HEK293 (cell line): ENCODE measurements at regions not wholly inside any gene's neighbourhood (a gene's known extent, or its start where the extent isn't known, plus 50 kb on each side); places are given as distances from the start of the nearest gene placed in this dataset.

Experiments used
- CTCF ChIP-seq: fragments of 450-650 bp; formaldehyde crosslinking; IDR thresholded peaks from 2 replicates; pipeline ENCODE4 v1.5.1; 2016; ENCODE audit warnings: missing biosample characterization, missing genetic modification characterization
- TF ChIP-seq, protein P1 (sequence below): fragments of 450-650 bp; formaldehyde crosslinking; IDR thresholded peaks from 2 replicates; pipeline ENCODE4 v1.5.1; 2016; ENCODE audit warnings: missing biosample characterization, missing genetic modification characterization

DNA sequence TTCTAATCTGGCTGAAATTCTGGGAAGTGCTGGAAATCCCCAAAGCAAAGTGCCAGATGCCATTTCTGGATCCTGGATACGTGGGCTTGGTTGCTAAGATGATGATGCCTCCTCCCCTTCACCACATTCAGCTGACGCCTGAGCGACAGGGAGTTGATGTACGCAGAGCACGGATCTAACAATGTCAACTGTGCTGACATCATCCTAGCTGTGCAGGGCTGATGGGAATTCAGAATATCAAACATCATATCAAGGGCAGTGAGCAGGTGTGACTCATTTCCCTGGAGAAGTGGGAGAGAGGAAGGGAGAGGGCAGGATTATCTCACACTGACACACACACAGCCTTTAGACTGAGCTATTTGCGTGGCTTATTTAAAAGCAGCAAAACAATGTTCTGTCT lies 92.6 kb upstream of the ZBTB20 start:
- no peak for TF ChIP-seq CTCF (tag by site-specific recombination)
- TF ChIP-seq, protein P1, sequence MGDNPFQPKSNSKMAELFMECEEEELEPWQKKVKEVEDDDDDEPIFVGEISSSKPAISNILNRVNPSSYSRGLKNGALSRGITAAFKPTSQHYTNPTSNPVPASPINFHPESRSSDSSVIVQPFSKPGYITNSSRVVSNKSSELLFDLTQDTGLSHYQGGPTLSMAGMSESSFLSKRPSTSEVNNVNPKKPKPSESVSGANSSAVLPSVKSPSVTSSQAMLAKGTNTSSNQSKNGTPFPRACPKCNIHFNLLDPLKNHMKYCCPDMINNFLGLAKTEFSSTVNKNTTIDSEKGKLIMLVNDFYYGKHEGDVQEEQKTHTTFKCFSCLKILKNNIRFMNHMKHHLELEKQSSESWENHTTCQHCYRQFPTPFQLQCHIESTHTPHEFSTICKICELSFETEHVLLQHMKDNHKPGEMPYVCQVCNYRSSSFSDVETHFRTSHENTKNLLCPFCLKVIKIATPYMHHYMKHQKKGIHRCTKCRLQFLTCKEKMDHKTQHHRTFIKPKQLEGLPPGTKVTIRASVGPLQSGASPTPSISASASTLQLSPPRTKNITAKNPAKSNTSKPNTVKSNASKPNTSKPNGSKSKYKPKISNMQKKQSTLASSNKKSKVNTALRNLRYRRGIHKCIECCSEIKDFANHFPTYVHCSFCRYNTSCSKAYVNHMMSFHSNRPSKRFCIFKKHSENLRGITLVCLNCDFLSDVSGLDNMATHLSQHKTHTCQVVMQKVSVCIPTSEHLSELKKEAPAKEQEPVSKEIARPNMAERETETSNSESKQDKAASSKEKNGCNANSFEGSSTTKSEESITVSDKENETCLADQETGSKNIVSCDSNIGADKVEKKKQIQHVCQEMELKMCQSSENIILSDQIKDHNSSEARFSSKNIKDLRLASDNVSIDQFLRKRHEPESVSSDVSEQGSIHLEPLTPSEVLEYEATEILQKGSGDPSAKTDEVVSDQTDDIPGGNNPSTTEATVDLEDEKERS (tag by site-specific recombination) = no peak
